ENCODE measurements at regions not wholly inside any gene's neighbourhood (a gene's known extent, or its start where the extent isn't known, plus 50 kb on each side); places are given as distances from the start of the nearest gene placed in this dataset.

DNA sequence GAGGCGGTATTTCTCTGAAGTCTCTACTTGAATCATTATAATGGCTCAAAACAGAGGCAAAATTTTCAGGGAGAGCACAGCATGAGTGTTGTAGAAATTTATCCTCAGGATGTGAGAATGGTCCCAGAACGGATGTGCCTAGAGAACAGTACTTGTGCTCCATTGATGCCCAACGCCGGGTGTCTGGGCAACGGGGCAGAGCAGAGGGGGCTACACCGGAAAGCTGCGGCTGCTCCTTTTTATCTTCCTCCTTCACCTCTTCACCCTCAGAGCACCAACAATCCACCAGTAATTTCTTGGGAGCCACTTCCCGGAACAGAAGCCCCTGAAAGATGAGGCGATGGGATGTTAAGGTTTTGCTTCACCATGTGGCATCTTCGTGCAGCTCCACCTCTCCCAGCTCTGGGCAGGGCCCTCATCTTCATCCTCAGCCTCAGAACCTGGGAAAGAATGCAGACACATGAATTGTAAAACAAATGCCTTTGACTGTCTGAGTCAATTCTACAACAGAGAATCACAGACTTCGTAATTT lies 71.5 kb downstream of the PTGR3 start:
- no peaks in the 10 kb centered on the region for H3K4me1 Mint-ChIP-seq
- ChIA-PET CTCF (no interaction called here), POLR2A (no interaction called here)
- no peak overlapping the region for H3K4me3 Mint-ChIP-seq
- no peak overlapping the region for H3K27ac Mint-ChIP-seq
- H3K27me3 Mint-ChIP-seq, result no peaks in the 10 kb centered on the region
- no peaks in the 10 kb centered on the region for H3K36me3 Mint-ChIP-seq (ENCODE audit: low read depth)
- DNase-seq, result no peak
- H3K9me3 Mint-ChIP-seq, result no peaks in the 10 kb centered on the region

DNA sequence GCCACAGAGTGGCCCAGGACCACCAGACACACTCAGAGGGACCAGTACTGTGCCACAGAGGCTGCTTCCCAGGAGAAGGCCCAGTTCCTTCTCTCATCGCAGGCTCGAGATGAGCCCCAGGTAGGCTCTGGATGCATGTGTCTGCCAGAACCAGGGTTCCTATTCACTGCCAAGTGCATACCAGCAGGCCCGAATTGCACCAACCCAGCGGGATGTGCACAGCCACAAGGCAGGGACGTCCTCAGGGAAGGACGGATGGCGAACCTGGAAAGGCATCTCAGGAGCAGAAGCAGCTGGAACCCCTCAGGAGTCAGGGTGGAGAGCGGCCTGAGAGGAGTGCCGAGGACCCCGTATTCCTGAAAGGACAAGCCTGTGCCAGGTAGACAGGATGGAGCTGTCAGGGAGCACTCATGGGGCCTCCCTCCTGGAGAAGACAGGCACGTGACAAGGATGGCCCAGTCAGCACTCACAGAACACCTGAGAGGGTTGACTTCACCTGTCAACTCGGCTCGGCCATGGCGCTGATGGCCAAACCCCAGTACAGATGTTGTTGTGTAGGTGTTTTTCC lies 73.7 kb downstream of the PTGR3 start:
- Mint-ChIP-seq H3K27ac (no peak overlapping the region), H3K36me3 (ENCODE audit: low read depth) (no peaks in the 10 kb centered on the region), H3K9me3 (no peaks in the 10 kb centered on the region), H3K4me1 (peaks cover 2% of the 10 kb centered on the region), H3K4me3 (no peak overlapping the region), H3K27me3 (no peaks in the 10 kb centered on the region)
- ChIA-PET CTCF (no interaction called here), POLR2A (no interaction called here)
- no peak for DNase-seq

DNA sequence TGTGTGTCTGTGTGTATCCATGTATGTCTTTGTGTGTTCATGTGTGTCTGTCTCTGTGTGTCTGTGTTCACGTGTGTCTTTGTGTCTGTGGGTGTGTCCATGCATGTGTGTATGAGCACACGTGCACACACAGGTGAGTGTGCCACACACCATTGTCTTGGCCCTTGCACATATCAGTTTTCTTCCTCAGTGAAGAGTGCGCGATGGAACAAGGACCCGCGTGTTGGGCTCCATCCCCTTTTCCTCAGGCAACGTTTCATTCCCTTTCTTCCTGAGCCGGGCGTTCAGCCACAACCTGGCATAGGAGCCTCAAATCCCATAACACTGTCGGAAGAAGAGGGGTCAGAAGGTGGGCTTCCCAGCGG lies 74.3 kb downstream of the PTGR3 start:
- DNase-seq, result no peak
- ChIA-PET CTCF (no interaction called here), POLR2A (no interaction called here)
- peaks cover 2% of the 10 kb centered on the region for H3K4me1 Mint-ChIP-seq
- no peaks in the 10 kb centered on the region for H3K9me3 Mint-ChIP-seq
- H3K27me3 Mint-ChIP-seq, result no peaks in the 10 kb centered on the region
- H3K4me3 Mint-ChIP-seq, result no peak overlapping the region
- no peaks in the 10 kb centered on the region for H3K36me3 Mint-ChIP-seq (ENCODE audit: low read depth)
- no peak overlapping the region for H3K27ac Mint-ChIP-seq

DNA sequence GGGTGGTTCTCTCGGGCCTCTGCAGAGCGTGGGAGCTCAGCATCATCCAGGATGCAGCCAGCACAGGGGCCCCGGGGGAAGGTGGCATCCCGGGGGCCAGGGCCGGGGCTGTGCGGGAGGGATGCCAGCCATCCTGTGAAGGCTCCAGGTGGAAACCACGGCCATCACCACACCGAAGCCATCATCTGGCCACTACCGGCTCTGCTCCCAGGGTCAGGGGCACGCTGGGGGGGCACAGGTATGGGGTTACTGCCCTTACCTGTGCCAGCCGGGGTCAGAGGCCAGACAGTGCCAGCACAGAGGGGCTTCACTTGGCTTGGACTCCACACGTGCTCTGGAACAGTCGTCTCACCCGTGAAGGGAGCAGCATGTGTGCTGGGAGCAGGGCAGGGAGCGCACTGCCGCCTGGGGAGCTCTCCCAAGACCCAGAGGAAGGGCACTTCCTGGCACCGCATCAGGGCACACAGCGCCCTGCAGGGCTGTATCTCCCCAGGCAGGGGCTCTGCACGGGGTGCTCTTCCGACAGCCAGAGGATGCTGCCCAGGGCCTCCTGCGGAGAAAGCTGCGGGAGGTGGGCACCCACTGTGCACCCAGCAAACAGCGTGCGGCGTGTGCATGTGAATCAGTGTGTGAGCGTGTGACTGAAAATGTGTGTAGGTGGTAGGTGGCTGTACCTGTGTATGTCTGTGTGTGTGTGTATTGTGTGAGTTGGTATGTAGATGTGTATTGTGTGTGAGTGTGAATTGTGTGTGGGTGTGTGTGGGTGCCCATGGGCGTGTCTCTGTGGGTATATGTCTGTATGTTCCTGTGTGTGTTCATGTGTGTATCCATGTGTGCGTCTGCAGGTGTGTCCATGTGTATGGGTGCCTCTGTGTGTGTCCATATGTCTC lies 75.0 kb downstream of the PTGR3 start:
- H3K27ac Mint-ChIP-seq, result no peak overlapping the region
- no peaks in the 10 kb centered on the region for H3K9me3 Mint-ChIP-seq
- CTCF ChIA-PET, result no interaction called here
- H3K4me3 Mint-ChIP-seq, result no peak overlapping the region
- peaks cover 2% of the 10 kb centered on the region for H3K4me1 Mint-ChIP-seq
- no peaks in the 10 kb centered on the region for H3K36me3 Mint-ChIP-seq (ENCODE audit: low read depth)
- no peak for DNase-seq
- H3K27me3 Mint-ChIP-seq, result no peaks in the 10 kb centered on the region
- POLR2A ChIA-PET, result no interaction called here

DNA sequence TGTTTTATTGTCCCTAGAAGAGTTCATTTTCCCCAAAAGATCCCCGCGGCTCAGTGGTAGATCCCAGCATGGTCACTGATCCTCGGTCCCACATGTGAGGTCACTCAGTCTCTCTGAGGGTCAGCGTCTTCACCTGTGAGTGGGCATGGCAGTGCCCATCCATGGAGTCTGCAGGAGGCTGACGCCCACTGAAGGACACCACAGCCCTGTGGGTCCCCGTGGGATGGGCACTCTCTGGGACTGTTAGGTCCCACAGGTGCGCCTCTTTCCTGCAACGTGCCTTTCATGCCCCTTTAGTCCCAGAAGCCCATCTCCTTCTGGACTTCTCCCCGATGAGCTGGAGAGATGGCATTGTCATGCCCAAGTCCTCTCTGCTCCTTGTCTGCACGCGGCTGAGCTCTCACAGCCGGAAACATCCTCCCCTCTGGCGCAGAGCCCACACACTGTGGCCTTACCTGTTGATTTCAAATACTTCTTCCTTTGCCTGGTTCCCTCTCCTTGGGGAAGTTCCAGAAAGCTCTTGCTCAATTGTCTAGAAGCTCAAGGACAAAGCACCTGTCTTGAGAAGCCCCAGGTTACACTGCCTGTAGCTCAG lies 75.9 kb downstream of the PTGR3 start:
- no peak overlapping the region for H3K27ac Mint-ChIP-seq
- DNase-seq, result no peak
- no peaks in the 10 kb centered on the region for H3K27me3 Mint-ChIP-seq
- ChIA-PET POLR2A (no interaction called here), CTCF (interaction anchor here (0.6 kb wide), 1 partner anchor 386 kb away, joined by 4 read pairs; no protein-coding TSS in a partner anchor)
- H3K4me1 Mint-ChIP-seq, result peaks cover 2% of the 10 kb centered on the region
- H3K4me3 Mint-ChIP-seq, result no peak overlapping the region
- H3K36me3 Mint-ChIP-seq (ENCODE audit: low read depth), result no peaks in the 10 kb centered on the region
- H3K9me3 Mint-ChIP-seq, result no peaks in the 10 kb centered on the region

DNA sequence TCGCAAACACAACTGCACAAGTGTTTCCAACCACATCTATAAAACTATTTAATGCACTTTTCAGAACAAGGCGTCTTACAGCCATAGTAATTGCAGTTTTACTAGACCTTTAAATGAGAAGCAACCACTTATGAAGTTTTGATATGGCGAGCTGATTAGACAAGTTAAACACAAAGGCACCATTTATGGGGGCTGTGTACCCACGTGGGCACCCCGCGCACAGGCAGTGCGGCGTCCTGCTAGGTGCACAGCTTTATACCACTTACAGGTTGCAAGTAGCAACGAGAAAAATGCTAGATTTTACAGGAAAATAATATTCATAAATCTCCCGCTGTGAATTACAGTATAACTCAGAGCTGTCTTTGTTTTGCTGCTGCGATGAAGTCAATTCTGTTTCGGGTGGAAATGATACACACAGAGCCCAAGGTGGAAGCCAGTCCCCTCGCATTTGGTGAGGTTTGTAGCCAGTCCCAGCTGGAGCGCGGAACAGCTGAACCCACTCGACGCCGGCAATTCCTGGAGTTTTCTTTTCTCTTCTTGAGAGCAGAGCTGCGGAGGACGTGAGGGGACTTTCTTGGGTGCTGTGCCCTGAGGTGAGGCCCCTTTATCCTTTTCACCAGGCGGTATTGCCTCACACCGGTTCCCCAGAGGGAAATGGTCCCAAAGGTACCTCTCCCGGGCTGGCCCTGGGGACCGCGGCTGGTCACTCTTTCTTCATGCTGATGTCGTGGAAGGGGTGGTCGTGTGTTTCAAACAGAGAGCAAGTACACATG lies 76.7 kb downstream of the PTGR3 start:
- ChIA-PET CTCF (no interaction called here), POLR2A (no interaction called here)
- no peaks in the 10 kb centered on the region for H3K36me3 Mint-ChIP-seq (ENCODE audit: low read depth)
- no peak overlapping the region for H3K27ac Mint-ChIP-seq
- no peak for DNase-seq
- H3K4me1 Mint-ChIP-seq, result peaks cover 2% of the 10 kb centered on the region
- no peaks in the 10 kb centered on the region for H3K27me3 Mint-ChIP-seq
- no peaks in the 10 kb centered on the region for H3K9me3 Mint-ChIP-seq
- no peak overlapping the region for H3K4me3 Mint-ChIP-seq

DNA sequence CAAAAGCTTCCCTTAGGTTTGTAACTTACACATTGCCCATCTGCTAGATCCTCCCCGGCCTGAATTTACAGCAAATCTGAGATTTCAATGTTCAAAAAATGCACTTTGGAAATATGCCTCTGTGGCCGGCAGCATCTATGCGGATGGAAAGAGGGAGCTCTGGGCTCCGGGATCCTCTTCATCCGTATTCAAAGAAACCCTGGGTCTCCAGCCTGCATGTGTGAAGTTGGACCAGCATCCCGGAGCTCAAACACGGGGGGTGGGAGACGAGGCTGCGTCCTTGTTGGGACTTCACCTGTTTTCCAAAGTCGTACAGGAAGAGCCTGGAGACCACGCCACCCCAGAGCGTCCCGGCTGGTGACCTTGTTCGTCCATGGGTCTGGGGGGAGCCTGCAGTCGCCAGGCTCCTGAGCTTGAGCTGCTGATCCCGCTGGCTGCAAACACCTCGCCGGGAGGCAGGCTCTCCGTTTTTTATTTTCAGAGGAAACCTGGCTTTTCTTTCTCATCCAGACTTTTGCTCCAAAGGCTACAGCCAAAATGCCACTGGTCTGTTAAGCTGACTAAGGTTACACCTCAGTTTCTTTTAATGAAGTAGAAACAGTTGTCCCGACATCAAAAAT lies 77.4 kb downstream of the PTGR3 start:
- no peaks in the 10 kb centered on the region for H3K36me3 Mint-ChIP-seq (ENCODE audit: low read depth)
- peaks cover 3% of the 10 kb centered on the region for H3K4me1 Mint-ChIP-seq
- H3K27me3 Mint-ChIP-seq, result no peaks in the 10 kb centered on the region
- no peaks in the 10 kb centered on the region for H3K9me3 Mint-ChIP-seq
- DNase-seq, result no peak
- ChIA-PET POLR2A (no interaction called here), CTCF (interaction anchor here (1.2 kb wide), 1 partner anchor 234 kb away, joined by 3 read pairs; no protein-coding TSS in a partner anchor)
- H3K27ac Mint-ChIP-seq, result no peak overlapping the region
- H3K4me3 Mint-ChIP-seq, result no peak overlapping the region

DNA sequence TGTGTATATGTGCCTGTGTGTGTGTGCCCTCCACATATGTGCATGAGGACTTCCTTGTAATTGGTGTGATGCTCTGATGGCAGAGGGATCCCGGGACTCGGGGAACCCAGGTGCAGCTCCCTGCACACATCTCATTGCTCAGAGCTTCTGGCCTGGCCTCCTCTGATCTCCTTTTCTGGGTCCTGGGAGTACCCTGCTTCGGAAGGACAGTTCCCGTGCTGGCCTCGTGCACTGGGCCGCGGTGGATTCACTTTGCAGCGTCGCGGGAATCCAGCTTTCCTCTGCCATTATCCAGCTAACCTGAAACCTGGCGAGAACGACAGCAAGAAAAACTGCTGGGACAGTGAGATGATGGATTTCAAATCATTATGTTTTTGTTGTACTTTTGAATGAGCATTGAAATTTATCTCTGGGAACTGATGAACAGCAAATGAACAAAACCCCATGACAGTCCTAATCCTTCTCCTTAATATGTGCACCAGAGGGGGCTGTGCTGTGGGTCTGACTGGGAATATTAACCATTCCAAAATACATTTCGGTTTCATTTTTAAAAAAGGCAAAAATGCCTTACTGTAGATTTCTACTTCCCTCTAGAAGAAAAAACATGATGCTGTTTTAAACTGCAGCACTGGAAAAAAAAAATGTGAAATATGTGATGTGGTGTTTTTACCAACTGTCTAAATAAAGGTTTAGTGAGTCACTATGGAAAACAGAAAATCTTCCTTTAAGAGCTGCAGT lies 78.2 kb downstream of the PTGR3 start:
- Mint-ChIP-seq H3K27me3 (peaks cover 2% of the 10 kb centered on the region), H3K4me3 (no peak overlapping the region), H3K27ac (no peak overlapping the region), H3K4me1 (peaks cover 7% of the 10 kb centered on the region), H3K36me3 (ENCODE audit: low read depth) (no peaks in the 10 kb centered on the region), H3K9me3 (no peaks in the 10 kb centered on the region)
- ChIA-PET POLR2A (no interaction called here), CTCF (interaction anchor here (0.5 to 1.2 kb wide), 2 partner anchors 233 to 404 kb away, joined by 3 read pairs; no protein-coding TSS in a partner anchor)
- DNase-seq, result no peak

DNA sequence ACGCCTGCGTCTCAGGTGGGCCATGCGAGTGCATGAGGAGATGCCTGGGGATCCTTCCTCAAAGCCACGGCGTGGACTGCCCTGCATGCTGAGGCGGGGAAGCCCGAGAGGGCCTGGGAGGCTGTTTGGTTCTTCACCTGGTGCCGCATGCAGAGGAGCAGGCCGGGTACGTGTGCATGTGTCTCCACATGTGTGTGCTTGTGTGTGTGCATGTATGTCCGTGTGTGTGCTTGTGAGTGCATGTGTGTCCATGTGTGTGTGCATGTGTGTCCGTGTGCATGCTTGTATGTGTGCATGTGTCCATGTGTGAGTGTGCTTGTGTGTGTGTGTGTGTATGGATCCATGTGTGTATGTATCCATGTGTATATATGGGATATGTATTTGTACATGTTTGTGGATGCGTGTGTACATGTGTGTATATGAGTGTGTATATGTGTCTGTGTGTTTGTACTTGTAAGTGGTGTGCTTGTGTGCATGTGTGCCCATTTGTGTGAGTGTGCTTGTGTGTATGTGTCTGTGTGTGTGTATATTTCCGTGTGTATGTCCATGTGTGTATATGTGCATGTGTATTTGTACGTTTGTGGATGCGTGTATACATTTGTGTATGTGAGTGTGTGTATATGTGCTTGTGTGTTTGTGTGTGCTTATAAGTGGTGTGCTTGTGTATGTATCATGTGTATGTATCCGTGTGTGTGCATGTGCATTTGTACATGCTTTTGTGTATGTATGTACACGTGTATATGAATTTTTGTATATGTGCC lies 79.0 kb downstream of the PTGR3 start:
- H3K9me3 Mint-ChIP-seq, result no peaks in the 10 kb centered on the region
- H3K27me3 Mint-ChIP-seq, result peaks cover 2% of the 10 kb centered on the region
- DNase-seq, result no peak
- H3K4me1 Mint-ChIP-seq, result peaks cover 7% of the 10 kb centered on the region
- ChIA-PET CTCF (interaction anchor here (0.5 kb wide), 1 partner anchor 405 kb away, joined by 3 read pairs; no protein-coding TSS in a partner anchor), POLR2A (no interaction called here)
- no peak overlapping the region for H3K27ac Mint-ChIP-seq
- H3K36me3 Mint-ChIP-seq (ENCODE audit: low read depth), result no peaks in the 10 kb centered on the region
- no peak overlapping the region for H3K4me3 Mint-ChIP-seq

DNA sequence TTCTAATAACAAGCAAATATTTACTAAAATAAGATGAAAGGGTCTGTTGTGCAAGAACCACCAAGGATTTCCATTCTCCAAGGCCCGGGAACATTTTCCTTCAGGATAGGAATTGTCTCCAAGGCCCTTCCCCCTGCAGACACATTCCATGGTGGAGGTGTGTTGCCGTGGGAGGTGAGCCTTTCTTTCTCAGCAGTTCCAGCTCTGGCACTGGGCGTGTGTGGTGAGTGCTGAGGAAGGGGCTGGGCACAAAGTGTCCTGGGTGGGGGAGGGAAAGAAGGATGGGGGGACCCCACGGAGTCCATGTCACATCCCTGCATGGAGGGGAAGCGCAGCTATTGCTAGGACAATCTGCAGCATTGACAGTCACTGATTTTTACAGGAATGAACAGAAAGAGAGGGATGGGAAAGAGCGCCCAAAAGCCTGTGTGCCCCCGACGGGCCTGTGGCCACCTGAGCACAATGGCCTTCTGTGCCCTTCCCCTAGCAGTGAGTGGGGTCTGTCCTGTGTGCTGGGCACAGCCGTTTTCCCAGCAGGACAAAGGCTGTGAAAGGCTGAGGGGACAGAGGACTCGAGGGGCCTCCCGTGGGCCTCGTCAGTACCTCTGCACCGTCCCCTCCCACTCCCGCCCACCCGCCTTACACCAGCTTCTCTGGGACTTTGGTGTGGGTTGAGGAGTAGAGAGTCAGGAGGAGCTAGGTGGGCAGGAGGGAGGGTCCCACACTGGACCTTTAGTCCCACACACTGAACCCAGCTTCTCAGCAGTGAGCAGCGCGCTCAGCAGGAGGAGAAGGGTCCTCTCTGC lies 79.8 kb downstream of the PTGR3 start:
- CTCF ChIA-PET, result no interaction called here
- H3K36me3 Mint-ChIP-seq (ENCODE audit: low read depth), result no peaks in the 10 kb centered on the region
- no peak overlapping the region for H3K4me3 Mint-ChIP-seq
- H3K27me3 Mint-ChIP-seq, result peaks cover 2% of the 10 kb centered on the region
- H3K9me3 Mint-ChIP-seq, result no peaks in the 10 kb centered on the region
- no peak overlapping the region for H3K27ac Mint-ChIP-seq
- no peak for DNase-seq
- H3K4me1 Mint-ChIP-seq, result peaks cover 7% of the 10 kb centered on the region
- POLR2A ChIA-PET, result no interaction called here

DNA sequence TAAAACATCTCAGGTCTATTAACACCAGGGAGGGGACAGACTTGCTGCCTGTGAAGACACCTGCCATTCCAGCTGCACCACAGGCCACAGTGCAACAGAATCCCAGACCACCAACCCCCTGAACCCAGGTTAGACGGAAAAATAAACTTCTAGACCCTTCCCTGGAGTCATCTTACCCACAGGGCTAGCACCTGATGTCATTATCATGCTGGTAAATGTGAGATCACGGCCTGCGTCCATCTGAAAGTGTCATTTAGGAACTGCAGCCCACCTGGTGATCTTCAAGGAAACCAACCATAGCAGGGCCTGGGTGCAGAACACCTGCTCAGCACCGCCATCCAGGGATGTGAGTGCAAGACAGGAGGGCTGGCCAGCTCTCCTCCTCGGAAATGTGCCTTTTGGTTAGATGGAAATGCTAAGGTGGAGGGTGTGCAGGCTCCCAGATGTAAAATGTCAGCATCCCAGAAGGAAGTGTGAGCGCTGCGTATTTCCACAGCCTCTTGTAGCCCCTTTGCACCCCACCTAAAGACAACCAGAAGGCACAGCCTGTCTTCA lies 80.8 kb downstream of the PTGR3 start:
- no peaks in the 10 kb centered on the region for H3K36me3 Mint-ChIP-seq (ENCODE audit: low read depth)
- DNase-seq, result no peak
- CTCF ChIA-PET, result no interaction called here
- H3K4me1 Mint-ChIP-seq, result peaks cover 7% of the 10 kb centered on the region
- no peak overlapping the region for H3K4me3 Mint-ChIP-seq
- peaks cover 2% of the 10 kb centered on the region for H3K27me3 Mint-ChIP-seq
- no peak overlapping the region for H3K27ac Mint-ChIP-seq
- no peaks in the 10 kb centered on the region for H3K9me3 Mint-ChIP-seq
- POLR2A ChIA-PET, result no interaction called here

Data from activated CD4-positive, alpha-beta T cell treated with anti-CD3 and anti-CD28 coated beads, Interleukin-2, amount 10 ng/mL, durations not matched to agents 7 days and 5 days (primary cell).